Retinal pigment epithelial cell (primary cell): ENCODE measurements at regions not wholly inside any gene's neighbourhood (a gene's known extent, or its start where the extent isn't known, plus 50 kb on each side); places are given as distances from the start of the nearest gene placed in this dataset.

ENCODE experiments used
- DNase-seq: peaks from one replicate; pipeline ENCODE4 v3.0.0-alpha.2; 2010; ENCODE audit warnings: low read depth
- H3K4me3 ChIP-seq: 2 replicates; pipeline ENCODE4 v1.5.1; 2011; ENCODE audit warnings: mild to moderate bottlenecking, low read length, control low read depth, moderate library complexity
- TF ChIP-seq, protein P1 (sequence below): conservative IDR thresholded peaks from 2 replicates; pipeline ENCODE4 v1.5.1; 2011; ENCODE audit warnings: low read depth, low read length, control low read depth, inconsistent platforms

GRCh38 chr6:14995966-14996602 lies 249.8 kb upstream of the JARID2 start:
- TF ChIP-seq, protein P1, sequence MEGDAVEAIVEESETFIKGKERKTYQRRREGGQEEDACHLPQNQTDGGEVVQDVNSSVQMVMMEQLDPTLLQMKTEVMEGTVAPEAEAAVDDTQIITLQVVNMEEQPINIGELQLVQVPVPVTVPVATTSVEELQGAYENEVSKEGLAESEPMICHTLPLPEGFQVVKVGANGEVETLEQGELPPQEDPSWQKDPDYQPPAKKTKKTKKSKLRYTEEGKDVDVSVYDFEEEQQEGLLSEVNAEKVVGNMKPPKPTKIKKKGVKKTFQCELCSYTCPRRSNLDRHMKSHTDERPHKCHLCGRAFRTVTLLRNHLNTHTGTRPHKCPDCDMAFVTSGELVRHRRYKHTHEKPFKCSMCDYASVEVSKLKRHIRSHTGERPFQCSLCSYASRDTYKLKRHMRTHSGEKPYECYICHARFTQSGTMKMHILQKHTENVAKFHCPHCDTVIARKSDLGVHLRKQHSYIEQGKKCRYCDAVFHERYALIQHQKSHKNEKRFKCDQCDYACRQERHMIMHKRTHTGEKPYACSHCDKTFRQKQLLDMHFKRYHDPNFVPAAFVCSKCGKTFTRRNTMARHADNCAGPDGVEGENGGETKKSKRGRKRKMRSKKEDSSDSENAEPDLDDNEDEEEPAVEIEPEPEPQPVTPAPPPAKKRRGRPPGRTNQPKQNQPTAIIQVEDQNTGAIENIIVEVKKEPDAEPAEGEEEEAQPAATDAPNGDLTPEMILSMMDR: no peak
- no peak overlapping the region for H3K4me3 ChIP-seq
- DNase-seq: no peak

DNA sequence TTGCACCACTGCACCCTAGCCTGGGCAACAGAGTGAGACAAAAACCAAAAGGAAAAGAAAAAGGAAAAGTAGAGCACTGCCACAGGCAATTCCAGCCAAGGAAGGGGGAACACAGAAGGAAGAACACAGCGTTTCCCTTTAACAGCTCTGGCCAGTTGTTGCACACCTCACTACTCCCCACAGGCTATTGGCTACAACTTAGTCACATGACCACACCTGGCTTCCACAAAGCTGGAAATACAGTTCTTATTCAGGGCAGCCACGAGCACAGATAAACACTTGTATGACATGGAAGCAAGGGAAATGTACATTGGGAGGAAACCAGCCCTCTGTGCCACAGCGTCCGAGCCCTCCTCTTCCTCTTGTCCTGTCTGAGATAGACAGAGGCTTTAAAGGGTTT lies 249.0 kb upstream of the JARID2 start:
- TF ChIP-seq, protein P1: no peak
- no peak for DNase-seq
- no peak overlapping the region for H3K4me3 ChIP-seq

DNA sequence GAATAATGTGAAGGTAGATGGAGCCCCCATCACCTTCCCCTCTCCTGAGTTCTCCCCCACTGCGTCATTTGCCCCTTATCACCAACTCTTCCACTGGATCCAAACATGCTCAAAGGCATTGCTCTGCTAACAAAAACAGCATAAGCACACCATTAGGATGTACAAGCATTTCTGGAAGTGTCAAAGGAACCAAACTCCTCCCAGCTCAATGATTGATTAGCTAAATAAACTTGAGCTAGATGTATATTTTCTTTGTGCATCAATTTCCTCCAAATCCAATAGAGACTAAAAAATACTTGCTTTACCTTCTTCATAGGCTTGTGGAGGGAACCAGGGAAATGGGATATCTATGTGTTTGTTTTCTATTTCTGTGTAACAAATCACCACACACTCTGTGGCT lies 248.4 kb upstream of the JARID2 start:
- H3K4me3 ChIP-seq: no peak overlapping the region
- no peak for DNase-seq
- TF ChIP-seq, protein P1: no peak

GRCh38 chr6:14999106-14999505 lies 246.8 kb upstream of the JARID2 start:
- no peak overlapping the region for H3K4me3 ChIP-seq
- TF ChIP-seq, protein P1: no peak
- DNase-seq: no peak

DNA sequence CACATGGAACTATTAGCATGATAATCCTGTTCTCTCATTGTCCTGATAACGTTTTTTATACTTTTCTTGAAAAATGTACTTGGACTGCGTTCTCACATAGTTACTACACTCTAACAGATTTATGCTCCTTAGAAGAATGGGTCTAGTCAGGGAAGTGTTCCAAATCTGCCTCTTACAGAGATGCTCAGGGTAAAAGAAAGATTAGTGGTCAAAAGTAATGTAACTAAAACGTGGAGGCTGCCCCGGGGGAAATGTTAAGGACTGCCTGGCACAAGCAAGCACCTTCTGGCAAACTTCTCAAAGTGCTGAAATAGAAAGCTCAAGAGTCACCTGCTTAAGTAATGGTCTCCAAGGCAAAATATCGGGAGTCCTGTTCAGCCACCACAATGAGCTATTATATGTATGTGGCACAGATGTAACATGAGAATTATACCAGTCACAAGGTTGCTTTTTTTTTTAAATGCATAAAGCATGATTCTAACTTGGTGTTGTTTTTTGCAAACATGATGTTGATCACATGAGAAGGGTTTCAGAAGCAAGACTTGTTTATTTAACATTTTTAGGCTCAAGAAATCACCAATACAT lies 244.5 kb upstream of the JARID2 start:
- TF ChIP-seq, protein P1: no peak
- no peak overlapping the region for H3K4me3 ChIP-seq
- peak; percentile 88 for DNase-seq

- DNase-seq: no peak
- TF ChIP-seq, protein P1: no peak
- H3K4me3 ChIP-seq: no peak overlapping the region
These were observed 237.6 kb upstream of the JARID2 start for GRCh38 chr6:15008269-15008668.

DNA sequence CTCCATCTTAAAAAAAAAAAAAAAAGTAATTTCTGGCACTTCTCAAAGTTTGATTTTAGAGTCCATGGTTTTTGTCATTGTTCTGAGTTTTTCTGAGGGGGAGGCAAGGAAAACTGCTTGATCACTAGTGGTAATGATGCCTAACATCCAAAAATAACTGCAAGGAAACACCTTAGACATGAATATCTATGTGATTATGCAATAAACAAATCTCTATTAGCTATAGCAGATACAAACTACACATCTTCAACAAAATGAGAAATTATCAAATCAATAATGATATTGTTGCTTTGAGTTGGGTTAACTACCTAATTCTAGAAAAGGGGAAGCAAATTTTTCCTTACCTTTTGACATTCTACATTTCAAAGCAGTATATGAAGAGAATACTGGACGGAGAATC lies 230.9 kb upstream of the JARID2 start:
- TF ChIP-seq, protein P1: no peak
- no peak overlapping the region for H3K4me3 ChIP-seq
- DNase-seq: no peak
